ENCODE measurements at regions not wholly inside any gene's neighbourhood (a gene's known extent, or its start where the extent isn't known, plus 50 kb on each side); places are given as distances from the start of the nearest gene placed in this dataset.

DNA sequence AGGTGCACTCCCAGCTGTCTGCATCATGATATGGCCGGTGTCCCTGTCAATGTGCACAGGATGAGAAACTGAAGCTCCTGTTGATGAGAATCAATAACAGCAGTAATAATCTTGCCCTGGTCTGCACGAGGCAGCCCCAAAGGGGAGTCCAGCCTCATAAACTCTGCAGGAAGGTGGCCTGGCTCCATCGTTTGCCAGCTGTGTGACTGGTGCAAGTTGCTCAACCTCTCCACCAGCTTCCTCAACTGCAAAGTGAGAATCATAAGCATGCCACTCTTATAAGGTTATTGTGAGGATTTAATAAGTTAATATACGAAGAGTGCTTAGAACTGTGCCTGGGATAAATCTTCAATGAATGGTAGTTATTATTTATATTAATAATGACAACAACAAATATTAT is 203.4 kb upstream of the HES1 start:
- ATAC-seq (ENCODE audit: low FRiP score) = no peak
- Histone ChIP-seq H3K36me3 (ENCODE audit: control insufficient read depth in 1 of 2, insufficient read depth in 2 of 2, low read length in 1 of 2) (no peaks in the 10 kb centered on the region), H3K27me3 (ENCODE audit: control insufficient read depth in 1 of 2, insufficient read depth in 2 of 2, low read length in 1 of 2) (no peaks in the 10 kb centered on the region), H3K9me3 (ENCODE audit: control insufficient read depth, low read length) (no peaks in the 10 kb centered on the region), H3K4me3 (ENCODE audit: low read length in 2 of 2) (no peak overlapping the region), H3K27ac (ENCODE audit: low read depth in 1 of 2, low read length in 2 of 2) (no peak overlapping the region), H3K4me1 (ENCODE audit: control insufficient read depth in 1 of 2, insufficient read depth in 2 of 2, low read length in 2 of 2) (no peaks in the 10 kb centered on the region)
- WGBS, 2 donors = 89 to 90% methylated on average over 4 of the region's 4 CpGs
- intact Hi-C loops (cut with DNase I) = no loop called here
- DNase-seq = no peak

GRCh38 chr3:193933451-193933850 is 202.5 kb upstream of the HES1 start:
- Histone ChIP-seq H3K4me3 (ENCODE audit: low read length in 2 of 2) (no peak overlapping the region), H3K27me3 (ENCODE audit: control insufficient read depth in 1 of 2, insufficient read depth in 2 of 2, low read length in 1 of 2) (no peaks in the 10 kb centered on the region), H3K36me3 (ENCODE audit: control insufficient read depth in 1 of 2, insufficient read depth in 2 of 2, low read length in 1 of 2) (no peaks in the 10 kb centered on the region), H3K4me1 (ENCODE audit: control insufficient read depth in 1 of 2, insufficient read depth in 2 of 2, low read length in 2 of 2) (no peaks in the 10 kb centered on the region), H3K9me3 (ENCODE audit: control insufficient read depth, low read length) (no peaks in the 10 kb centered on the region), H3K27ac (ENCODE audit: low read depth in 1 of 2, low read length in 2 of 2) (no peak overlapping the region)
- WGBS, 2 donors = 95 to 98% methylated on average over 1 of the region's 1 CpG
- DNase-seq (no peak), ATAC-seq (ENCODE audit: low FRiP score) (no peak)
- intact Hi-C loops (cut with DNase I) = no loop called here

GRCh38 chr3:193935916-193936315 is 200.0 kb upstream of the HES1 start:
- Histone ChIP-seq H3K27me3 (ENCODE audit: control insufficient read depth in 1 of 2, insufficient read depth in 2 of 2, low read length in 1 of 2) (no peaks in the 10 kb centered on the region), H3K27ac (ENCODE audit: low read depth in 1 of 2, low read length in 2 of 2) (no peak overlapping the region), H3K4me3 (ENCODE audit: low read length in 2 of 2) (no peak overlapping the region), H3K4me1 (ENCODE audit: control insufficient read depth in 1 of 2, insufficient read depth in 2 of 2, low read length in 2 of 2) (no peaks in the 10 kb centered on the region), H3K9me3 (ENCODE audit: control insufficient read depth, low read length) (no peaks in the 10 kb centered on the region), H3K36me3 (ENCODE audit: control insufficient read depth in 1 of 2, insufficient read depth in 2 of 2, low read length in 1 of 2) (no peaks in the 10 kb centered on the region)
- intact Hi-C loops (cut with DNase I) = no loop called here
- WGBS, 2 donors = 90 to 91% methylated on average over 1 of the region's 1 CpG
- no peak for ATAC-seq (ENCODE audit: low FRiP score)
- no peak for DNase-seq

- no peak for ATAC-seq (ENCODE audit: low FRiP score)
- intact Hi-C loops (cut with DNase I) = no loop called here
- WGBS, 2 donors = 92 to 94% methylated on average over 6 of the region's 6 CpGs
Observed at GRCh38 chr3:193938613-193939012, 197.3 kb upstream of the HES1 start.

GRCh38 chr3:193939527-193939926 is 196.4 kb upstream of the HES1 start:
- H3K27ac ChIP-seq (ENCODE audit: low read depth in 1 of 2, low read length in 2 of 2) = no peak overlapping the region
- H3K4me3 ChIP-seq (ENCODE audit: low read length in 2 of 2) = no peak overlapping the region
- H3K4me1 ChIP-seq (ENCODE audit: control insufficient read depth in 1 of 2, insufficient read depth in 2 of 2, low read length in 2 of 2) = no peaks in the 10 kb centered on the region
- H3K9me3 ChIP-seq (ENCODE audit: control insufficient read depth, low read length) = no peaks in the 10 kb centered on the region
- intact Hi-C loops (cut with DNase I) = no loop called here
- no peaks in the 10 kb centered on the region for H3K27me3 ChIP-seq (ENCODE audit: control insufficient read depth in 1 of 2, insufficient read depth in 2 of 2, low read length in 1 of 2)
- WGBS, 2 donors = 93 to 97% methylated on average over 4 of the region's 4 CpGs
- DNase-seq (no peak), ATAC-seq (ENCODE audit: low FRiP score) (no peak)
- H3K36me3 ChIP-seq (ENCODE audit: control insufficient read depth in 1 of 2, insufficient read depth in 2 of 2, low read length in 1 of 2) = no peaks in the 10 kb centered on the region

More at GRCh38 chr3:193938613-193939012, 197.3 kb upstream of the HES1 start:
- Histone ChIP-seq H3K36me3 (ENCODE audit: control insufficient read depth in 1 of 2, insufficient read depth in 2 of 2, low read length in 1 of 2) (no peaks in the 10 kb centered on the region), H3K9me3 (ENCODE audit: control insufficient read depth, low read length) (no peaks in the 10 kb centered on the region), H3K27me3 (ENCODE audit: control insufficient read depth in 1 of 2, insufficient read depth in 2 of 2, low read length in 1 of 2) (no peaks in the 10 kb centered on the region), H3K4me3 (ENCODE audit: low read length in 2 of 2) (no peak overlapping the region), H3K4me1 (ENCODE audit: control insufficient read depth in 1 of 2, insufficient read depth in 2 of 2, low read length in 2 of 2) (no peaks in the 10 kb centered on the region), H3K27ac (ENCODE audit: low read depth in 1 of 2, low read length in 2 of 2) (no peak overlapping the region)
- no peak for DNase-seq

- Histone ChIP-seq H3K4me3 (ENCODE audit: low read length in 2 of 2) (no peak overlapping the region), H3K27me3 (ENCODE audit: control insufficient read depth in 1 of 2, insufficient read depth in 2 of 2, low read length in 1 of 2) (no peaks in the 10 kb centered on the region), H3K4me1 (ENCODE audit: control insufficient read depth in 1 of 2, insufficient read depth in 2 of 2, low read length in 2 of 2) (no peaks in the 10 kb centered on the region), H3K9me3 (ENCODE audit: control insufficient read depth, low read length) (no peaks in the 10 kb centered on the region), H3K36me3 (ENCODE audit: control insufficient read depth in 1 of 2, insufficient read depth in 2 of 2, low read length in 1 of 2) (no peaks in the 10 kb centered on the region), H3K27ac (ENCODE audit: low read depth in 1 of 2, low read length in 2 of 2) (no peak overlapping the region)
- 86 to 92% methylated on average over 7 of the region's 7 CpGs for WGBS, 2 donors
- intact Hi-C loops (cut with DNase I) = no loop called here
- DNase-seq (no peak), ATAC-seq (ENCODE audit: low FRiP score) (no peak)
Observed at GRCh38 chr3:193940526-193940925, 195.4 kb upstream of the HES1 start.

GRCh38 chr3:193941486-193941885 is 194.5 kb upstream of the HES1 start:
- intact Hi-C loops (cut with DNase I) = no loop called here
- Histone ChIP-seq H3K9me3 (ENCODE audit: control insufficient read depth, low read length) (no peaks in the 10 kb centered on the region), H3K4me3 (ENCODE audit: low read length in 2 of 2) (no peak overlapping the region), H3K36me3 (ENCODE audit: control insufficient read depth in 1 of 2, insufficient read depth in 2 of 2, low read length in 1 of 2) (no peaks in the 10 kb centered on the region), H3K4me1 (ENCODE audit: control insufficient read depth in 1 of 2, insufficient read depth in 2 of 2, low read length in 2 of 2) (no peaks in the 10 kb centered on the region), H3K27me3 (ENCODE audit: control insufficient read depth in 1 of 2, insufficient read depth in 2 of 2, low read length in 1 of 2) (no peaks in the 10 kb centered on the region), H3K27ac (ENCODE audit: low read depth in 1 of 2, low read length in 2 of 2) (no peak overlapping the region)
- no peak for DNase-seq
- ATAC-seq (ENCODE audit: low FRiP score) = no peak
- 89 to 94% methylated on average over 10 of the region's 10 CpGs for WGBS, 2 donors

DNA sequence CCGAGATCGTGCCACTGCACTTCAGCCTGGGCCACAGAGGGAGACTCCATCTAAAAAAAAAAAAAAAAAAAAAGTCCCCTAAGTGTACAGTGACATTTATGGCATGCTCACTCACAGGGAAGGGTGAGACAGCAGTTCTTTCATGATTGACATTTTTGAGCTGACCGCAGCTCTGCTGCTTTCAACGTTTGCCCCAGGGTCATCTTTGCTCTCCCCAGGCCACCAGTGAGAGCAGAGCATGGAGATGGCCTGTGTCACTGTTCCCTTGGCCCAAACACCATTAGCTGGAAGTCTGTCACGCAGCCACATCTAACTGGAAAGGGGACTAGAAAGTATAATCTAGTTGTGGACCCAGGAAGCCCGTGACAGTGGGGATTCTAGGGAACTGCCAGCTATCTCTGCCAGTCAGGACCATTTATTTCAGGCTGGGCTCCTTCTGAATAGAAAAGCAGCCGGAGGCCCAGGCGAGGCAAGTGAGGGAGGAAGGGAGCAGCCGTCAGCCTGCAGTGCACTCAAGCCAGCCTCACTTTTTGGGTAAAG is 193.4 kb upstream of the HES1 start:
- intact Hi-C loops (cut with DNase I) = no loop called here
- WGBS, 2 donors = 91 to 95% methylated on average over 9 of the region's 9 CpGs
- H3K36me3 ChIP-seq (ENCODE audit: control insufficient read depth in 1 of 2, insufficient read depth in 2 of 2, low read length in 1 of 2) = no peaks in the 10 kb centered on the region
- no peak overlapping the region for H3K27ac ChIP-seq (ENCODE audit: low read depth in 1 of 2, low read length in 2 of 2)
- H3K4me3 ChIP-seq (ENCODE audit: low read length in 2 of 2) = no peak overlapping the region
- no peaks in the 10 kb centered on the region for H3K9me3 ChIP-seq (ENCODE audit: control insufficient read depth, low read length)
- no peak for DNase-seq
- no peak for ATAC-seq (ENCODE audit: low FRiP score)
- H3K27me3 ChIP-seq (ENCODE audit: control insufficient read depth in 1 of 2, insufficient read depth in 2 of 2, low read length in 1 of 2) = no peaks in the 10 kb centered on the region
- no peaks in the 10 kb centered on the region for H3K4me1 ChIP-seq (ENCODE audit: control insufficient read depth in 1 of 2, insufficient read depth in 2 of 2, low read length in 2 of 2)

DNA sequence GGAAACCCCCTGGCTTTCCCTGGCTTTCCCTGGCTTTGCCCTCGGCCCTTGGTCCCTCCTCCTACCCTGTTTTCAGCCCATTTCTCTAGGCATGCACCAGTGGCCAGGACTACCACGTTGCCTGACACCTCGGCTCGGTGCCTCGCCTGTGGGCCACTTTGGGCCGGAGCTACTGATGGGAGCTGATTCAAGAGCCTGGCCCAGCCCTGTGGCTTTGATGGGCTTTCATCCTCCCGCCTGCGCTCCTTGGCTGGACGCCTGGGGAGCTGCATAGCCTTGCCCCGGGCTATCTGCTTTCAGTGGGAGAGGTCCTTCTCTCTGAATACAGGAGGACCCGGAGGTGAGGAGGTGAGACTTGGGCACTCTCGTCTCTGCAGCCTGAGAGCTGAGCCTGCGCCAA is 192.7 kb upstream of the HES1 start:
- intact Hi-C loops (cut with DNase I) = no loop called here
- Histone ChIP-seq H3K4me1 (ENCODE audit: control insufficient read depth in 1 of 2, insufficient read depth in 2 of 2, low read length in 2 of 2) (no peaks in the 10 kb centered on the region), H3K27ac (ENCODE audit: low read depth in 1 of 2, low read length in 2 of 2) (no peak overlapping the region), H3K4me3 (ENCODE audit: low read length in 2 of 2) (no peak overlapping the region), H3K27me3 (ENCODE audit: control insufficient read depth in 1 of 2, insufficient read depth in 2 of 2, low read length in 1 of 2) (no peaks in the 10 kb centered on the region), H3K36me3 (ENCODE audit: control insufficient read depth in 1 of 2, insufficient read depth in 2 of 2, low read length in 1 of 2) (no peaks in the 10 kb centered on the region), H3K9me3 (ENCODE audit: control insufficient read depth, low read length) (no peaks in the 10 kb centered on the region)
- WGBS, 2 donors = 89 to 97% methylated on average over 13 of the region's 13 CpGs
- no peak for DNase-seq
- no peak for ATAC-seq (ENCODE audit: low FRiP score)

Measured in aorta (tissue), 5 donors.